Upper lobe of left lung (tissue), 6 donors: ENCODE measurements at regions not wholly inside any gene's neighbourhood (a gene's known extent, or its start where the extent isn't known, plus 50 kb on each side); places are given as distances from the start of the nearest gene placed in this dataset.

Source experiments
- ATAC-seq, 2 donors: fragments of 200-7000 bp; cut with Tn5 transposase; one replicate each; pipeline ENCODE4 v1.9.1; 2022; ENCODE audit warnings: mild to moderate bottlenecking in 2 of 2, moderate library complexity in 2 of 2; ENCODE audit not compliant: low FRiP score in 2 of 2
- DNase-seq, 2 donors: peaks; one replicate each; pipeline ENCODE4 v3.0.0-alpha.2; 2019 to 2020
- H3K27ac ChIP-seq, 4 donors: fragments of 200-600 bp; sonication (generic); one replicate each; pipeline ENCODE4 v1.5.1; 2016 to 2019
- H3K27me3 ChIP-seq, 4 donors: fragments of 200-600 bp; sonication (generic); one replicate each; pipeline ENCODE4 v1.5.1; 2017 to 2019
- H3K36me3 ChIP-seq, 4 donors: fragments of 200-600 bp; sonication (generic); one replicate each; pipeline ENCODE4 v1.5.1; 2016 to 2019
- H3K4me1 ChIP-seq, 4 donors: fragments of 200-600 bp; sonication (generic); one replicate each; pipeline ENCODE4 v1.5.1; 2018 to 2019
- H3K4me3 ChIP-seq, 4 donors: fragments of 200-600 bp; sonication (generic); one replicate each; pipeline ENCODE4 v1.5.1; 2017 to 2019; ENCODE audit warnings: mild to moderate bottlenecking in 2 of 4, moderate library complexity in 1 of 4
- H3K9me3 ChIP-seq, 4 donors: fragments of 200-600 bp; sonication (generic); one replicate each; pipeline ENCODE4 v1.5.1; 2018 to 2019
- EP300 ChIP-seq, 4 donors: sonication (generic); formaldehyde crosslinking; IDR thresholded peaks; one replicate each; pipeline ENCODE4 v1.5.1; 2017; ENCODE audit warnings: antibody characterized with exemption in 4 of 4, control low read depth in 2 of 4
- POLR2A ChIP-seq, 4 donors: fragments of 450-650 bp; IDR thresholded peaks; one replicate each; pipeline ENCODE4 v1.5.1; 2016 to 2017; ENCODE audit warnings: antibody characterized with exemption in 4 of 4, mild to moderate bottlenecking in 2 of 4
- POLR2AphosphoS5 ChIP-seq, 2 donors: sonication (generic); formaldehyde crosslinking; IDR thresholded peaks; one replicate each; pipeline ENCODE4 v1.5.1; 2017; ENCODE audit warnings: antibody characterized with exemption in 2 of 2
- WGBS, 2 donors: methylation state at CpG; one replicate each; pipeline ENCODE4 v1.1.5; 2017 to 2018; 5-methylcytosine and 5-hydroxymethylcytosine counted together
- TF ChIP-seq, protein P1 (sequence below), 6 experiments: fragments of 450-650 bp in 4 of 6; fragments of 200-600 bp in 2 of 6; sonication (generic) in 2 of 6; IDR thresholded peaks; one replicate each; pipeline ENCODE4 v1.5.1; 2016 to 2019; ENCODE audit warnings: antibody characterized with exemption in 6 of 6
- donor health status: DM: no; HTN: no; CAD: no; lungs with moderate emphysema.
- donor health status: DM: no; HTN: yes; CAD: no; lungs with severe emphysema.

DNA sequence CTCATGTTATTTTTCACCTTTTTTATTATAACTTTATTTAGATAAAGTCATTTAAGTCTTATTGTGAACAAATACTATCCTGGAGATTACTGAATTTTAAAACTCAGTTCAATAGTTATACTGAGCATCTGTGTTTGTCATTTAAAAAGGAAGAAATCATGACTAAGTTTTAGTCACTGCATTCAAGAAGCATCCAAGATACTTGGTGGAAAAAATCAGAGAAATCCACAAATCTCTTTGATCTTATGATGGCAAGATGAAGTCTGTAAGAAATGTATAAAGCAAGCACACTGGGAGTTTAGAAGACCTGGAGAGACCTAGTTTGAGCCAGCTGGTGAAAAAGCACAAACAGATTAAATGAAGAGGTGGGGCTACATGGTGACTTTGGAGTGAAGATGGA is 529.8 kb upstream of the IGFBP3 start:
- H3K4me1 ChIP-seq: no peaks in the 10 kb centered on the region
- no peak overlapping the region for H3K27ac ChIP-seq
- H3K4me3 ChIP-seq: no peak overlapping the region
- ATAC-seq (no peak), DNase-seq (no peak)
- H3K27me3 ChIP-seq: no peaks in the 10 kb centered on the region
- TF ChIP-seq POLR2AphosphoS5 (IDR thresholded peaks at IDR 0.05): no peak
- TF ChIP-seq EP300 (IDR thresholded peaks at IDR 0.05): no peak
- TF ChIP-seq, protein P1, sequence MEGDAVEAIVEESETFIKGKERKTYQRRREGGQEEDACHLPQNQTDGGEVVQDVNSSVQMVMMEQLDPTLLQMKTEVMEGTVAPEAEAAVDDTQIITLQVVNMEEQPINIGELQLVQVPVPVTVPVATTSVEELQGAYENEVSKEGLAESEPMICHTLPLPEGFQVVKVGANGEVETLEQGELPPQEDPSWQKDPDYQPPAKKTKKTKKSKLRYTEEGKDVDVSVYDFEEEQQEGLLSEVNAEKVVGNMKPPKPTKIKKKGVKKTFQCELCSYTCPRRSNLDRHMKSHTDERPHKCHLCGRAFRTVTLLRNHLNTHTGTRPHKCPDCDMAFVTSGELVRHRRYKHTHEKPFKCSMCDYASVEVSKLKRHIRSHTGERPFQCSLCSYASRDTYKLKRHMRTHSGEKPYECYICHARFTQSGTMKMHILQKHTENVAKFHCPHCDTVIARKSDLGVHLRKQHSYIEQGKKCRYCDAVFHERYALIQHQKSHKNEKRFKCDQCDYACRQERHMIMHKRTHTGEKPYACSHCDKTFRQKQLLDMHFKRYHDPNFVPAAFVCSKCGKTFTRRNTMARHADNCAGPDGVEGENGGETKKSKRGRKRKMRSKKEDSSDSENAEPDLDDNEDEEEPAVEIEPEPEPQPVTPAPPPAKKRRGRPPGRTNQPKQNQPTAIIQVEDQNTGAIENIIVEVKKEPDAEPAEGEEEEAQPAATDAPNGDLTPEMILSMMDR (IDR thresholded peaks at IDR 0.05): no peak
- no peak for TF ChIP-seq POLR2A (IDR thresholded peaks at IDR 0.05)
- no peaks in the 10 kb centered on the region for H3K36me3 ChIP-seq
- H3K9me3 ChIP-seq: no peaks in the 10 kb centered on the region

DNA sequence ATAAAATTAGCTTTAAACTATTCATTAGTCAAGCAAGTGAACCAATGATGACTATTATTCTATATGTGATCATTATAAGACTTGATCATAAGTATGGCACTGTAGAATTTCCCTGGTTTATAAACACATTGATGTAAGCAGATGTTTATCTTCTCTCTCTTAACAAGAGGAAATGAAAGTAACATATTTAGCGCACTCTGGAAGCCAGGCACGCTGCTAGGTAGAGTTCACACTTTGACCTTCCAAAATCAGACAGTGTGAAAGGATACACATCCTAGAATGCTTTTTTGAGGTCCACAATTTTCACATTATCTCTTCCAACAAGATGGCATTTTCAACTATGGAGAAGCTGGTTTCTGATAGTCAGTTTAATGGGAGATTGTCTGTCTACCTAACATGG is 529.4 kb upstream of the IGFBP3 start:
- no peak for TF ChIP-seq POLR2AphosphoS5 (IDR thresholded peaks at IDR 0.05)
- TF ChIP-seq EP300 (IDR thresholded peaks at IDR 0.05): no peak
- TF ChIP-seq, protein P1 (IDR thresholded peaks at IDR 0.05): no peak
- no peak for TF ChIP-seq POLR2A (IDR thresholded peaks at IDR 0.05)
- Histone ChIP-seq H3K27ac (no peak overlapping the region), H3K36me3 (no peaks in the 10 kb centered on the region), H3K9me3 (no peaks in the 10 kb centered on the region), H3K27me3 (no peaks in the 10 kb centered on the region), H3K4me1 (no peaks in the 10 kb centered on the region), H3K4me3 (no peak overlapping the region)
- 56% methylated on average over 2 of the region's 2 CpGs for WGBS, 2 donors
- ATAC-seq (no peak), DNase-seq (no peak)

DNA sequence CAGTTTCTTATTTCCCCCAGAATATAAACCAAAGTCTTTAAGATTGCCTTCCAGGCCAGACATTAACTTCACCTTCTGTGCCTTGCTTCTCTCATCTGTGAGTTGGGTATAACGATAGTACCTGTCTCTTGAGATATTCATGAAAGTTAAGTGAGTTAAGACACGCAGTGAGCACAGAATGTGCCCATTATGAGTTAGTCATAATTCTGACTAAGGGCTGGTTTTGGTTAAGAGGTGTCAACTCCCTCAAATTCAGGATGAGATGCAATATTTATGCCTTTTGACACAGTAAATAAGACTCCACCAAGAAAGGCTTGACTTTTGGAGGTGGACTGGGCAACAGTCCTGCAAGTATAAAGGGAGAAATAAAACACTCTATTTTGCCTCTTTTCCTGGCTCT is 528.7 kb upstream of the IGFBP3 start:
- DNase-seq: no peak
- Histone ChIP-seq H3K9me3 (no peaks in the 10 kb centered on the region), H3K4me1 (no peaks in the 10 kb centered on the region), H3K27me3 (no peaks in the 10 kb centered on the region), H3K36me3 (no peaks in the 10 kb centered on the region), H3K4me3 (no peak overlapping the region), H3K27ac (no peak overlapping the region)
- no peak for ATAC-seq
- WGBS, 2 donors: 46 to 94% methylated on average over 2 of the region's 2 CpGs
- TF ChIP-seq, protein P1 (IDR thresholded peaks at IDR 0.05): no peak
- no peak for TF ChIP-seq POLR2AphosphoS5 (IDR thresholded peaks at IDR 0.05)
- TF ChIP-seq POLR2A (IDR thresholded peaks at IDR 0.05): no peak
- no peak for TF ChIP-seq EP300 (IDR thresholded peaks at IDR 0.05)

DNA sequence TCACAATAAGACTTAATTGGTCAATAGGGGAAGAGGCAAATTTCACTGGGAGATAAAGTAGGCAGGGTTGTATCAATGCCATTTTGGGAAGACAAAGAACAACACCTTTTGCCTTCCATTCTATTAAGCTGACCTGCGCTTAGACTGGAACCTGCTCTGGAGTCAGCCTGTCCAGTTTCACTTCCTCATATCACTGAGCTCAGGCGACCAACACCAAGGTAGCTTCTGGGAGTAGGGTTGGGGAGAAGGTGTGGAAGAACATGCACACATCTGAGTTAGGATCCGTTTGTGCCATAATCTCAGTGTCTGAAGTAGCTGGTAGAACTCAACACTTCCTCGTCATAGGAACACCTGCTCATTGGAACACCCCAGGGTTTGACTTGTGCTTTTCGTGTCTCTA is 527.4 kb upstream of the IGFBP3 start:
- H3K4me1 ChIP-seq: no peaks in the 10 kb centered on the region
- TF ChIP-seq, protein P1 (IDR thresholded peaks at IDR 0.05): no peak
- no peak for TF ChIP-seq POLR2AphosphoS5 (IDR thresholded peaks at IDR 0.05)
- TF ChIP-seq POLR2A (IDR thresholded peaks at IDR 0.05): no peak
- no peak for TF ChIP-seq EP300 (IDR thresholded peaks at IDR 0.05)
- H3K27ac ChIP-seq: no peak overlapping the region
- no peak overlapping the region for H3K4me3 ChIP-seq
- no peaks in the 10 kb centered on the region for H3K27me3 ChIP-seq
- H3K9me3 ChIP-seq: no peaks in the 10 kb centered on the region
- no peaks in the 10 kb centered on the region for H3K36me3 ChIP-seq
- ATAC-seq (no peak), DNase-seq (no peak)
- 80 to 95% methylated on average over 5 of the region's 5 CpGs for WGBS, 2 donors

DNA sequence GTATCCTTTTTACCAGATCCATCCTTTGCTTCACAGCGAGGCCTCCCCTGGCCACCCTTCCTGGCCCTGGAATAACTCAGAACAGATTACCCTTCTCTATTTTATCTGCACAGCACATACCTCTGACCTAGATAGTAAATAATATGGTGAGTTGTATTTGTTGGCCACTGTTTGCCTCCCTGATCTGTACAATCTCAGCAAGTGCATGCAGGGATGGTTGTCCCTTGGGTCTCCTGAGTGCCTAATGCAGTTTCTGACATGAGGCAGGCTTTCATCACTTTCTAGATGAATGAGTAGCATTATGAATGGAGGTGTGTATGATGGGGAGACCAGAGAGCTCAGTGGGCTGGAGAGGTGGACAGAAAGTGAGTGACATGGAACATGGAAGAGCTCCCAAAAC is 525.1 kb upstream of the IGFBP3 start:
- Histone ChIP-seq H3K27me3 (no peaks in the 10 kb centered on the region), H3K36me3 (no peaks in the 10 kb centered on the region), H3K4me3 (no peak overlapping the region), H3K9me3 (no peaks in the 10 kb centered on the region), H3K27ac (no peak overlapping the region), H3K4me1 (no peaks in the 10 kb centered on the region)
- ATAC-seq (no peak), DNase-seq (no peak)
- WGBS, 2 donors: 82 to 100% methylated on average over 1 of the region's 1 CpG
- no peak for TF ChIP-seq POLR2A (IDR thresholded peaks at IDR 0.05)
- TF ChIP-seq, protein P1 (IDR thresholded peaks at IDR 0.05): no peak
- TF ChIP-seq EP300 (IDR thresholded peaks at IDR 0.05): no peak
- TF ChIP-seq POLR2AphosphoS5 (IDR thresholded peaks at IDR 0.05): no peak
